ENCODE measurements at regions not wholly inside any gene's neighbourhood (a gene's known extent, or its start where the extent isn't known, plus 50 kb on each side); places are given as distances from the start of the nearest gene placed in this dataset.
"Not testable (repeated sequence)": the region's sequence is repeated elsewhere in the genome, so short reads cannot be mapped to it uniquely, and the experiment has no call there.

DNA sequence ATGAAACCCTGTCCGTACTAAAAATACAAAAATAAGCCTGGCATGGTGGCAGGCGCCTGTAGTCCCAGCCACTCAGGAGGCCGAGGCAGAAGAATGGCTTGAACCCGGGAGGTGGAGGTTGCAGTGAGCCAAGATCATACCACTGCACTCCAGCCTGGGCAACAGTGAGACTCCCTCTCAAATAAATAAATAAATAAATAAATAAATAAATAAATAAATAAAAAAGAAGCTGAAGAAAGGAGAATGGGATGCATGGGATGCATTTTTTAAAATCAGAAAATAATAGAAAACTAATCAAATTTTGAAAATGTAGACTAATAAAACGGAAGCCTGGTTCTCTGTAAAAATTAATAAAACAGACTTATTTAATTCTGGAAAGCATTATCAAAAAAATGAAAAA lies 171.1 kb upstream of the CCNG1 start:
- DNase-seq (ENCODE audit: low read depth in 2 of 2) = not testable (repeated sequence)

DNA sequence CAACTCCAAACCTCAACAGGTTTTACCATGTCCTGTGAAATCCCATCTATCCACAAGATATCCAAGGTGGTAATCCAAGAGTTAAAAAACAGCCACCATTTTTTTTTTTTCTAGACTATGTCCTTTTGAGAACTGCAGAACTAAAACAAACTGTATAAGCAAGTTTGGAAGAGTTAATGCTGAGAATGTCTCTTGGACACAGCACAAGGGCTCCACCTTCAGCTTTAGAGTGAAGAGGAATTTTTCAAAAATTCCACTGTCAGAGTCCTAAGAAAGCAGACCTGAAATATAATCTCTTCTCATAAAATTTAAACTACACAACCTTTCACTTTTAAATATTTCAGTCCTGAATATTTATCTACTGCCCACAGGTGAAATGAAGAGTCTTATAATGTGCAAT lies 167.8 kb upstream of the CCNG1 start:
- no peak for DNase-seq (ENCODE audit: low read depth in 2 of 2)

DNA sequence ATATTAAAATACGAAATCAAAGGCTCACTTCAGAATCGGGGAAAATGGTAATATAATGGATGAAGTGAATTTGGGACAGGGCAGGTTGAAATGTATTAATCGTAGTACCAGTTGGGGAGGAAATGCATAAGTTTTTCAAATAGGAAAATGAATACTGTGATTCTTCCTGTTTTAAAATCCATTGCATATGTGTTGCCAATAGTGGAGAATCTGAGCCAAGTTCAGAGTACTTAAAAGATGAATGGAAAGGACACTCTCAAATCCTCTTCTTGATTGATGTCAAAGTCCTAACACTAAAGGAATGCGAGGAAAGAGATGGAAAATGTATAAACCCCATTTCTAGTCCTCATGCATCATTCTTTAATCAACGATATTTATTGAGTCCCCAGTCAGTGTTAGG lies 160.9 kb upstream of the CCNG1 start:
- no peak for DNase-seq (ENCODE audit: low read depth in 2 of 2)

- DNase-seq (ENCODE audit: low read depth in 2 of 2) = not testable (repeated sequence)
Measured at GRCh38 chr5:163280897-163281296, 156.5 kb upstream of the CCNG1 start.

- no peak for DNase-seq (ENCODE audit: low read depth in 2 of 2)
Measured at GRCh38 chr5:163281512-163281911, 155.9 kb upstream of the CCNG1 start.

- no peak for DNase-seq (ENCODE audit: low read depth in 2 of 2)
Measured at GRCh38 chr5:163293836-163294235, 143.6 kb upstream of the CCNG1 start.

DNA sequence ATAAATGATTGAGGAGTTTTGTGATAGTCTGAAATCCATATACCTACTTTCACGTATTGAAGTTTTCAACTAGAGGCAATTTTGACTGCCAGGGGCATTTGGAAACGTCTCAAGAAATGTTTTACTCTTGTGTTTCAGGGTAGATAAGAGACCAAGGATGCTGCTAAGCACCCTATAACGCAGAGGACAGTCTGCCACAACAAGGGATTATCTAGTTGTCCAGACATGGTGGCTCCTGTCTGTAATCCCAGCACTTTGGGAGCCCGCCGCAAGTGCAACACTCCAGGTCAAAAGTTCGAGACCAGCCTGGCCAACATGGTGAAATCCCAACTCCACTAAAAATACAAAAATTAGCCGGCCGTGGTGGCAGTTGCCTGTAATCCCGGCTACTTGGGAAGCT lies 133.7 kb upstream of the CCNG1 start:
- DNase-seq (ENCODE audit: low read depth in 2 of 2) = no peak

DNA sequence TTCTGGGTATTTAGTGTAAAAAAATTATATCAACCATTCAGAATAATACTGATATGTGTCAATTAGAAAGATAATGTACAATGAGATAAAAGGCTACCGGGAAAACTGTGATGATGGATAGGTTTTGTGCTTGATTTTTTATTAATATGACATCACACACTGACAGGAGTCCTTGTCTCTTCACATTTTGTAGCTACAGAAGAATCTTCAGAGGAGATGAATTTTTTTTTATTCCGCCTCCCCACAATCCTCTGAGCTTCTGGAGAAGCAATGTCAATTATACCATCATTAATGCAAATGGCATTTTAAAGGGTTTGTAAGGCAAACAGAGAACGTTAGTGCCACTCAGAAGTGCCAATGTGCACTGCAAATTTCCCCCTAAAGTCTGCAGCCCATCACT lies 131.7 kb upstream of the CCNG1 start:
- DNase-seq (ENCODE audit: low read depth in 2 of 2) = no peak

- peak in 1 of 2 donors; percentile 4 for DNase-seq (ENCODE audit: low read depth in 2 of 2)
Measured at GRCh38 chr5:163306421-163306820, 131.0 kb upstream of the CCNG1 start.

DNA sequence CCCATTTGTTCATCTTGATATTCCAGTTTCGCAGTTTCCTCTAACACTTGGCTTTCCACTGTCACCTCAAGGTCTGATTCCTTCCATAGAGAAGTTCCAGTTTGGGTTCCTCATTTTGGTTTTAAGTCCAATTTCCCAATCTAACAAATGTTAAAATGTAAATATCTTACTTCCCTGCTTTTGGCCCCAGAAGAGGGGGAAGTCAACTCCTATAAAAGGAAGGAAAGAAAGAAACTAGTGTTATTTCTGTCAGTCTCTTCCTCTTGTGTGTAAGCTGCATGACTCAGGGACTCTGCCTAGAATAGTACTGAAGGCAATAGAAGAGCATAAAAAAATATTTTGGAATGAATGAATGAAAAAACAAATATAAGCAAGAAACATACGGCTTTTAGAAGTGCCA lies 127.5 kb upstream of the CCNG1 start:
- no peak for DNase-seq (ENCODE audit: low read depth in 2 of 2)

- DNase-seq (ENCODE audit: low read depth in 2 of 2) = no peak
Measured at GRCh38 chr5:163310997-163311396, 126.4 kb upstream of the CCNG1 start.

DNA sequence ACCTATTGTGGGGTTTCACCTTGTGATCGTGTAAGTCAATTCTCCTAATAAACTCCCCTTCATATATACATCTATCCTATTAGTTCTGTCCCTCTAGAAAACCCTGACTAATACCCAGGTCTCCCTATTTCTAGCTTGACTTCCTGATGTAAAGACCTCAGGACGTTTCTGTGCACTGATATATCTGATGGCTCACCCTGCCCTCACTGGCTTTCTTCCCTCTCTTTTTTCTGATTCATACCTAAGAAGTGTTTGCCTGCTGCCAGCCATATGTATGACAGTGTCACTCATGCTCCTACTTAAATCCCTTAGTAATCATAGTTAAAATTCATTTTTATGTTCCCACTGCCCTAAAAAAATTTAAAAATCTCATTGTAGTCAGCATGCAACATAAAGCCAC lies 124.8 kb upstream of the CCNG1 start:
- DNase-seq (ENCODE audit: low read depth in 2 of 2) = no peak

- not testable (repeated sequence) for DNase-seq (ENCODE audit: low read depth in 2 of 2)
Measured at GRCh38 chr5:163313049-163313448, 124.3 kb upstream of the CCNG1 start.

GRCh38 chr5:163316374-163316773 lies 121.0 kb upstream of the CCNG1 start:
- DNase-seq (ENCODE audit: low read depth in 2 of 2) = not testable (repeated sequence)

DNA sequence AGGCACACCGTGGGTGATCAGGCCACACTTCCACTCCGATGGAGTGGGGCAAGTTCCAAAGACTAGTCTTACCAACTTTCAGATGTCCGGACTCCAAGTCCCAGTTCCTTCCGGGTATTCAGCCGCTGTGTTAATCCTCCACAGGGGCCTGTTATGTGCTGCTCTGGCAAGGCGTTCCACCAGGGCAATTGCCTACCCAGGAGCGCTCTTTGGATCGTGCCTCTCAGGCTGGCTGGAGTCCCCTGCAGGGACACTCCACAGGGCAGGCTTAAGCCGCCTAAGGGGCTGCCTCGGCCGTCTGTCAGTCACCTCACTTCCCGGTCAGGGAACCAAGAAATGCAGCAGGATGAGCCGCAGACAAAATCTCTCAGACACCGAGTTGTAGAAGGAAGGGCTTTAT lies 118.7 kb upstream of the CCNG1 start:
- DNase-seq (ENCODE audit: low read depth in 2 of 2) = no peak

DNA sequence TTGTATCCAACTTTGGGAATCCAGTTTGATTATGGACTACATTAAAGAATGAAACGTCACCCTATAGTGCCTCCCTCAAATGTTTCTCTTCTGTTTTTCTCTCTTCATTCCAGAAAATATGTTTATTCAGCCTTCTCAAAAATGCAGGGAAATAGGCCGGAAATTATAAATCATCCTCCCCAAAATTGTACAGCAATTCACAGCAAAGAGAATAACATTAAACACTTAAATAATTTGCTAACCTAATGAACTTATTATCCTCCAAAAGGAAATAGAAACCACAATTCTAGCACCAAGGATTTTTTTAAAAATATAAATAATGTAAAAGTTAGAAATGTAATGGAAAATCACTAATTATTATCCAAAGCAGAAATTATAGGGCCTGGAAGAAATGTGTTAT lies 115.9 kb upstream of the CCNG1 start:
- DNase-seq (ENCODE audit: low read depth in 2 of 2) = no peak

GRCh38 chr5:163330723-163331668 lies 106.4 kb upstream of the CCNG1 start:
- DNase-seq (ENCODE audit: low read depth in 2 of 2) = no peak

- not testable (repeated sequence) for DNase-seq (ENCODE audit: low read depth in 2 of 2)
Measured at GRCh38 chr5:163336074-163336473, 101.3 kb upstream of the CCNG1 start.

DNA sequence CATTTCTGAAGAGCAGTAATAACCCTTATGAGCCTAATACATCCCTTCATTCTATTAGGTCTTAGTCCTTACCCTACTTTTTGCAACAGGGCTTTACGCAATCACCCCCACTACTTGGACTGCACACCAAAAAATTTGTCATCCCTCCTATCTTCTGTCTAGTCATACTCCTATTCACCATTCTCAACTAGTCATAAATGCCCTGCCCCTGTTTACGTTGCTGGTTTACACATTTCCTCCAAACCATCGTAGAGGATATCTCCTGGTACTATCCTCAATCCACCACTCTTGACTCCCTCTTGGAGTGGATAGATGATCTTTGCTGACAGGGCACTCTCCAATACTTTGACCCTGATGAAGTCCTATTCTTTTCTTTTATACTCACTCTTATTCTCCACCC lies 98.2 kb upstream of the CCNG1 start:
- no peak for DNase-seq (ENCODE audit: low read depth in 2 of 2)

DNA sequence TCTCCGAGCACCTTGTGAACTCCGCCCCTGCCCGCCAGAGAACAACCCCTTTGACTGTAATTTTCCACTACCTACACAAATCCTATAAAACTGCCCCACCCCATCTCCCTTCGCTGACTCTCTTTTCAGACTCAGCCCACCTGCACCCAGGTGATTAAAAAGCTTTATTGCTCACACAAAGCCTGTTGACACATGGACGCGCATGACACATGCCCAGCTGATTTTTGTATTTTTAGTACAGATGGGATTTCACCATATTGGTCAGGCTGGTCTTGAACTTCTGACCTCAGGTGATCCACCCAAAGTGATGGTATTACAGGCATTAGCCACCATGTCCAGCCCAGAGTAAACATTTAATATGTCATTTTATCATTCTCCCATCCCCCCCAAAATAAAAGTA lies 97.0 kb upstream of the CCNG1 start:
- not testable (repeated sequence) for DNase-seq (ENCODE audit: low read depth in 2 of 2)

- DNase-seq (ENCODE audit: low read depth in 2 of 2) = no peak
Measured at GRCh38 chr5:163342306-163342705, 95.1 kb upstream of the CCNG1 start.

DNA sequence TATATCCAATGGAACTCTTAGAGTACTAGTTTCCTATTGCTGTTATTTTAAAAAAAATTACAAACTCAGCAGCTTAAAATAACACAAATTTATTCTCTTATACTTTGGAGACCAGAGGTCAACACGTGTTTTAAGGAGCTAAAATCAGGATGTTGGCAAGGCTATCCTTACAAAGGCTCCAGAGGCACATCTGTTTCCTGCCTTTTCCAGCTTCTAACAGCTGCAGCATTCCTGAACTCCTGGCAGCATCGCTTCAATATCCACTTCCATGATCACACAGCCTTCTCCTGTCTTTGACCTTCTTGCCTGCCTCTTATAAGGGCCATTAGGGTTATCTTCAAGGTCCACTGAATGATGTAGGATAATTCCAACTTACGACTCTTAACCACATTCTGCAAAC lies 92.2 kb upstream of the CCNG1 start:
- DNase-seq (ENCODE audit: low read depth in 2 of 2) = no peak

DNA sequence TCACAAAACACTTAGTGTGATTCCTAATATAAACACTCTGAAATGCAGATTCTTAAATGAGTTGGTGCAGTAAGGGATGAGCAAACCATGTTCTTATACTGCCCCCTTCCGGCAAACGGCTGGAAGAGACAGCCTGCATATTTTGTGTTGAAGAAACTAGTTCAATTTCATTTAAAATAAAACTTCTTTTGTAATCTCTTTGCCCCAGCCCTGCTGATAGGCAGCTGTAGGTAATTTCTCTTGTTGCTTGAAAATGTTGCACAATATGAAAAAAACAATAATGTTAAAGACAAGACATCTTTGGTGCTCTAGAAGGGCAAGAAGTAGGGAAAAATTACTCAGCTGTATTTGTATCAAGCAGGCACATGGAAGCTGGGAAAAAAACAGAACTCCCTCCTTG lies 89.7 kb upstream of the CCNG1 start:
- peak; percentile 36 to 68 for DNase-seq (ENCODE audit: low read depth in 2 of 2)
